K562 (cell line): ENCODE measurements at regions not wholly inside any gene's neighbourhood (a gene's known extent, or its start where the extent isn't known, plus 50 kb on each side); places are given as distances from the start of the nearest gene placed in this dataset.
A peak's percentile ranks its signal among the peaks of the same experiment; 100 is the strongest.

Source experiments
- DACH1 ChIP-seq: fragments of 450-650 bp; IDR thresholded peaks from 2 replicates; pipeline ENCODE4 v1.6.1; 2018; ENCODE audit not compliant: partially characterized antibody
- ESRRA ChIP-seq: fragments of 450-650 bp; IDR thresholded peaks from 2 replicates; pipeline ENCODE4 v1.6.1; 2014; ENCODE audit warnings: low read depth, mild to moderate bottlenecking, moderate library complexity, borderline replicate concordance
- FOXK1 ChIP-seq: sonication (generic); formaldehyde crosslinking; IDR thresholded peaks from 2 replicates; pipeline ENCODE4 v1.8.0; 2022; ENCODE audit warnings: missing genetic modification reagents, mild to moderate bottlenecking, borderline replicate concordance
- MAFF ChIP-seq: IDR thresholded peaks from 2 replicates; pipeline ENCODE4 v1.6.1; 2012; ENCODE audit warnings: low read length, improper control_type of control experiment
- MXI1 ChIP-seq: IDR thresholded peaks from 2 replicates; pipeline ENCODE4 v1.6.1; 2011; ENCODE audit warnings: low read depth, mild to moderate bottlenecking, improper control_type of control experiment, low read length
- RBM14 ChIP-seq: fragments of 200-400 bp; formaldehyde crosslinking; IDR thresholded peaks from 2 replicates; pipeline ENCODE4 v1.6.1; 2018; ENCODE audit warnings: low read depth, mild to moderate bottlenecking, low read length, moderate library complexity, borderline replicate concordance; ENCODE audit not compliant: insufficient read depth
- RNF219 ChIP-seq: fragments of 250-450 bp; sonication (Bioruptor Pico); IDR thresholded peaks from 2 replicates; pipeline ENCODE4 v1.5.0; 2022; ENCODE audit warnings: mild to moderate bottlenecking
- ZBTB8A ChIP-seq: fragments of 450-650 bp; IDR thresholded peaks from 2 replicates; pipeline ENCODE4 v1.6.1; 2018; ENCODE audit warnings: mild to moderate bottlenecking, moderate library complexity; ENCODE audit not compliant: partially characterized antibody
- ZNF140 ChIP-seq: fragments of 250-450 bp; sonication (Bioruptor Pico); IDR thresholded peaks from 2 replicates; pipeline ENCODE4 v1.8.0; 2021; ENCODE audit warnings: moderate library complexity, mild to moderate bottlenecking, inconsistent platforms

GRCh38 chr14:101201535-101202151 is 298.1 kb upstream of the RTL1 start (continued):
- TF ChIP-seq RNF219 (CRISPR knock-in tag), result no peak
- TF ChIP-seq DACH1, result no peak
- TF ChIP-seq FOXK1 (CRISPR knock-in tag), result no peak
- no peak for TF ChIP-seq ZBTB8A
- TF ChIP-seq ZNF140, result no peak
- no peak for TF ChIP-seq MXI1
- TF ChIP-seq ESRRA, result 0 out of 2 replicates have a peak, but pooled peaks have one; percentile 12
- TF ChIP-seq RBM14, result no peak
- TF ChIP-seq MAFF, result no peak
